ENCODE measurements at regions not wholly inside any gene's neighbourhood (a gene's known extent, or its start where the extent isn't known, plus 50 kb on each side); places are given as distances from the start of the nearest gene placed in this dataset.

GRCh38 chr7:88617185-88617584 is 142.3 kb upstream of the ZNF804B start:
- Histone ChIP-seq H3K36me3 (no peaks in the 10 kb centered on the region), H3K4me3 (no peak overlapping the region), H3K4me1 (no peaks in the 10 kb centered on the region), H3K27me3 (ENCODE audit: low read depth) (no peaks in the 10 kb centered on the region), H3K27ac (no peak overlapping the region), H3K9me3 (no peaks in the 10 kb centered on the region)
- no peak for ATAC-seq
- no peak for TF ChIP-seq CTCF (IDR thresholded peaks at IDR 0.05)
- intact Hi-C loops (cut with DNase I) = no loop called here
- no peak for DNase-seq

- no peak for ATAC-seq
- Histone ChIP-seq H3K9me3 (no peaks in the 10 kb centered on the region), H3K4me3 (no peak overlapping the region), H3K27me3 (ENCODE audit: low read depth) (no peaks in the 10 kb centered on the region), H3K36me3 (no peaks in the 10 kb centered on the region), H3K27ac (no peak overlapping the region), H3K4me1 (no peaks in the 10 kb centered on the region)
- no peak for TF ChIP-seq CTCF (IDR thresholded peaks at IDR 0.05)
- no peak for DNase-seq
- intact Hi-C loops (cut with DNase I) = no loop called here
These were observed 144.2 kb upstream of the ZNF804B start for GRCh38 chr7:88615336-88615735.

- intact Hi-C loops (cut with DNase I) = no loop called here
- H3K4me1 ChIP-seq = no peaks in the 10 kb centered on the region
- no peak for TF ChIP-seq CTCF (IDR thresholded peaks at IDR 0.05)
- no peak overlapping the region for H3K4me3 ChIP-seq
- no peak overlapping the region for H3K27ac ChIP-seq
- no peaks in the 10 kb centered on the region for H3K27me3 ChIP-seq (ENCODE audit: low read depth)
- ATAC-seq (no peak), DNase-seq (no peak)
- H3K9me3 ChIP-seq = no peaks in the 10 kb centered on the region
- H3K36me3 ChIP-seq = no peaks in the 10 kb centered on the region
These were observed 144.8 kb upstream of the ZNF804B start for GRCh38 chr7:88614736-88615135.

GRCh38 chr7:88610942-88611341 is 148.6 kb upstream of the ZNF804B start:
- Histone ChIP-seq H3K9me3 (no peaks in the 10 kb centered on the region), H3K4me3 (no peak overlapping the region), H3K27me3 (ENCODE audit: low read depth) (no peaks in the 10 kb centered on the region), H3K27ac (no peak overlapping the region), H3K36me3 (no peaks in the 10 kb centered on the region), H3K4me1 (no peaks in the 10 kb centered on the region)
- no peak for TF ChIP-seq CTCF (IDR thresholded peaks at IDR 0.05)
- no peak for ATAC-seq
- intact Hi-C loops (cut with DNase I) = no loop called here
- no peak for DNase-seq

- ATAC-seq (no peak), DNase-seq (no peak)
- Histone ChIP-seq H3K27me3 (ENCODE audit: low read depth) (no peaks in the 10 kb centered on the region), H3K9me3 (no peaks in the 10 kb centered on the region), H3K4me1 (no peaks in the 10 kb centered on the region), H3K27ac (no peak overlapping the region), H3K4me3 (no peak overlapping the region), H3K36me3 (no peaks in the 10 kb centered on the region)
- TF ChIP-seq CTCF (IDR thresholded peaks at IDR 0.05) = no peak
- intact Hi-C loops (cut with DNase I) = no loop called here
These were observed 158.8 kb upstream of the ZNF804B start for GRCh38 chr7:88600695-88601094.

- intact Hi-C loops (cut with DNase I) = no loop called here
- H3K36me3 ChIP-seq = no peaks in the 10 kb centered on the region
These were observed 160.0 kb upstream of the ZNF804B start for GRCh38 chr7:88599528-88599927.

More at GRCh38 chr7:88599528-88599927, 160.0 kb upstream of the ZNF804B start:
- no peaks in the 10 kb centered on the region for H3K27me3 ChIP-seq (ENCODE audit: low read depth)
- ATAC-seq (no peak), DNase-seq (no peak)
- H3K27ac ChIP-seq = no peak overlapping the region
- no peak overlapping the region for H3K4me3 ChIP-seq
- H3K4me1 ChIP-seq = no peaks in the 10 kb centered on the region
- TF ChIP-seq CTCF (IDR thresholded peaks at IDR 0.05) = no peak
- no peaks in the 10 kb centered on the region for H3K9me3 ChIP-seq
